B cell (primary cell): ENCODE measurements at regions not wholly inside any gene's neighbourhood (a gene's known extent, or its start where the extent isn't known, plus 50 kb on each side); places are given as distances from the start of the nearest gene placed in this dataset.

Experiments used
- CTCF ChIP-seq: fragments of 200-600 bp; IDR thresholded peaks from one replicate; pipeline ENCODE4 v1.8.0; 2022; ENCODE audit warnings: antibody characterized with exemption, mild to moderate bottlenecking
- EZH2 ChIP-seq: IDR thresholded peaks from 2 replicates; pipeline ENCODE4 v1.6.1; 2012; ENCODE audit warnings: borderline replicate concordance, low read depth, mild to moderate bottlenecking, moderate library complexity, low read length; ENCODE audit not compliant: insufficient read depth, poor library complexity, severe bottlenecking

GRCh38 chr1:165040641-165041040, 315.9 kb downstream of the LMX1A start:
- TF ChIP-seq CTCF (no peak), EZH2 (no peak)
